K562 (cell line): ENCODE measurements at regions not wholly inside any gene's neighbourhood (a gene's known extent, or its start where the extent isn't known, plus 50 kb on each side); places are given as distances from the start of the nearest gene placed in this dataset.

Experiments used
- ATAC-seq: fragments of 200-7000 bp; cut with Tn5 transposase; 3 replicates; pipeline ENCODE4 v1.9.1; 2020; ENCODE audit warnings: moderate library complexity
- BruUV-seq: library from RNA; stranded (reverse); fragments of 400-500 nt; replicated peaks from 2 replicates; lab custom pipeline; 2021; lab: Mats Ljungman, UMichigan
- CTCF ChIA-PET: fragments of 300-600 bp; formaldehyde crosslinking; extraction: SDS; loops from one replicate; lab custom pipeline; 2021; ENCODE audit warnings: low intra/inter-chr PET ratio; lab: Yijun Ruan, JAX
- POLR2A ChIA-PET: fragments of 300-600, 350-650 bp; sonication (Branson Sonifier 250); formaldehyde crosslinking; extraction: SDS; loops from one replicate; lab custom pipeline; 2021; ENCODE audit warnings: antibody characterized with exemption, inconsistent platforms; lab: Yijun Ruan, JAX
- DNase-seq, 4 experiments: peaks; one replicate each; pipeline versions ENCODE4 v3.0.0 to v3.0.0-alpha.2; 2011 to 2018; ENCODE audit warnings: low spot score in 3 of 4, mixed read lengths in 3 of 4; ENCODE audit errors: extremely low read depth in 1 of 4
- FAIRE-seq: peaks from 2 replicates; lab custom pipeline; 2011; peaks lifted over from hg19 to GRCh38; lab: Jason Lieb, UNC
- H2AFZ ChIP-seq: 2 replicates; pipeline ENCODE4 v1.6.0; 2011; ENCODE audit warnings: low read depth, low read length, control low read depth, inconsistent platforms
- H3K27ac ChIP-seq: fragments of 200-600 bp; 3 replicates; pipeline ENCODE4 v1.8.0; 2011; ENCODE audit warnings: low read depth, mild to moderate bottlenecking, control low read depth, inconsistent platforms, low read length, moderate library complexity, mixed read lengths; ENCODE audit errors: extremely low read depth
- H3K27me3 ChIP-seq, 2 experiments: fragments of 300-600 bp in 1 of 2; 2 replicates in 1 of 2; 3 replicates in 1 of 2; pipeline versions ENCODE4 v1.6.0 to v1.8.0; 2011; ENCODE audit warnings: inconsistent platforms in 2 of 2, low read length in 2 of 2, mild to moderate bottlenecking in 1 of 2, mixed read lengths in 1 of 2, moderate library complexity in 1 of 2; ENCODE audit not compliant: control insufficient read depth in 2 of 2, insufficient read depth in 2 of 2
- H3K36me3 ChIP-seq: fragments of 300-600 bp; 3 replicates; pipeline ENCODE4 v1.8.0; 2011; ENCODE audit warnings: mild to moderate bottlenecking, low read length, inconsistent platforms; ENCODE audit not compliant: control insufficient read depth, insufficient read depth
- H3K4me1 ChIP-seq, 2 experiments: fragments of 200-600 bp in 1 of 2; replicated peaks in 1 of 2; 2 replicates in 1 of 2; 3 replicates in 1 of 2; pipeline versions ENCODE4 v1.5.1 to v1.8.0; 2011; ENCODE audit warnings: inconsistent platforms in 2 of 2, low read length in 2 of 2, mild to moderate bottlenecking in 1 of 2, mixed read lengths in 1 of 2, moderate library complexity in 1 of 2; ENCODE audit not compliant: control insufficient read depth in 2 of 2, insufficient read depth in 2 of 2
- H3K4me2 ChIP-seq: 2 replicates; pipeline ENCODE4 v1.6.1; 2011; ENCODE audit warnings: low read length, control low read depth, inconsistent platforms, mixed read lengths; ENCODE audit not compliant: insufficient read depth
- H3K4me3 ChIP-seq: fragments of 200-600 bp; sonication (generic), shearing (Covaris generic); 2 replicates; pipeline ENCODE4 v1.5.1; 2016; ENCODE audit warnings: control low read depth, inconsistent platforms
- H3K79me2 ChIP-seq: fragments of 200-600 bp; 3 replicates; pipeline ENCODE4 v1.8.0; 2011; ENCODE audit warnings: low read length, inconsistent platforms; ENCODE audit not compliant: control insufficient read depth, insufficient read depth
- H3K9ac ChIP-seq, 2 experiments: 2 replicates each; pipeline versions ENCODE4 v1.6.0 to v1.6.1; 2011; ENCODE audit warnings: low read depth in 2 of 2, low read length in 2 of 2, control low read depth in 1 of 2, inconsistent platforms in 1 of 2, mild to moderate bottlenecking in 1 of 2, mixed read lengths in 1 of 2; ENCODE audit not compliant: insufficient read depth in 1 of 2
- H3K9me1 ChIP-seq: one replicate; pipeline ENCODE4 v1.6.0; 2011; ENCODE audit warnings: inconsistent platforms, mild to moderate bottlenecking, low read length, moderate library complexity; ENCODE audit not compliant: control insufficient read depth, insufficient read depth
- H3K9me3 ChIP-seq: replicated peaks from 2 replicates; pipeline ENCODE4 v1.5.1; 2011; ENCODE audit warnings: low read depth, low read length, inconsistent platforms; ENCODE audit not compliant: control insufficient read depth, insufficient read depth
- H4K20me1 ChIP-seq: replicated peaks from 2 replicates; pipeline ENCODE4 v1.6.1; 2011; ENCODE audit warnings: low read length, inconsistent platforms, mixed read lengths; ENCODE audit not compliant: control insufficient read depth, insufficient read depth
- CAMTA2 ChIP-seq: fragments of 250-450 bp; sonication (Bioruptor Pico); conservative IDR thresholded peaks from 2 replicates; pipeline ENCODE4 v1.5.1; 2022
- FOXA1 ChIP-seq: fragments of 450-650 bp; IDR thresholded peaks from 2 replicates; pipeline ENCODE4 v1.6.1; 2016; ENCODE audit warnings: mild to moderate bottlenecking, borderline replicate concordance
- PHF20 ChIP-seq: fragments of 450-650 bp; IDR thresholded peaks from 2 replicates; pipeline ENCODE4 v1.6.1; 2018; ENCODE audit not compliant: partially characterized antibody
- PYGO2 ChIP-seq: fragments of 450-650 bp; IDR thresholded peaks from 2 replicates; pipeline ENCODE4 v1.6.1; 2016; ENCODE audit warnings: mild to moderate bottlenecking, missing genetic modification characterization, moderate library complexity, missing compliant biosample characterization
- RB1 ChIP-seq: fragments of 450-650 bp; IDR thresholded peaks from 2 replicates; pipeline ENCODE4 v1.6.1; 2017; ENCODE audit warnings: low read depth, mild to moderate bottlenecking
- SIRT6 ChIP-seq: IDR thresholded peaks from one replicate; pipeline ENCODE4 v1.6.1; 2012; ENCODE audit warnings: low read depth, mild to moderate bottlenecking, control low read depth, inconsistent platforms, low read length, moderate library complexity
- THAP7 ChIP-seq: fragments of 250-450 bp; sonication (Bioruptor Pico); IDR thresholded peaks from 2 replicates; pipeline ENCODE4 v1.5.0; 2021
- ZNF407 ChIP-seq: fragments of 450-650 bp; IDR thresholded peaks from 2 replicates; pipeline ENCODE4 v1.6.1; 2016; ENCODE audit warnings: low read depth
- WGBS: fragments of 100-300 bp; shearing (Covaris generic); methylation state at CpG from one replicate; pipeline ENCODE4 v1.1.6; 2016; ENCODE audit warnings: low coverage, mixed read lengths; ENCODE audit not compliant: insufficient coverage; ENCODE audit errors: missing lambda C conversion rate; 5-methylcytosine and 5-hydroxymethylcytosine counted together
- in situ Hi-C: fragments of 300-500 bp; cut with MboI; formaldehyde crosslinking; loops from 4 replicates; pipeline ENCODE4 v1.15.0; 2018; ENCODE audit warnings: inconsistent platforms, mixed read lengths
- intact Hi-C: fragments of 100-400 bp; cut with micrococcal nuclease; formaldehyde crosslinking; loops from 2 replicates; pipeline ENCODE4 v1.14.2; 2022

- DNase-seq (no peak), ATAC-seq (no peak), FAIRE-seq (no peak)
- no peak overlapping the region for H3K27ac ChIP-seq
- H3K36me3 ChIP-seq = no peaks in the 10 kb centered on the region
- 0% methylated on average over 1 of the region's 1 CpG for WGBS
- in situ Hi-C loops = no loop called here
- no peaks in the 10 kb centered on the region for H3K4me1 ChIP-seq
- H4K20me1 ChIP-seq = no peaks in the 10 kb centered on the region
- BruUV-seq = no TSS peak
- H2AFZ ChIP-seq = no peak overlapping the region
- H3K4me2 ChIP-seq = no peak overlapping the region
- ChIA-PET CTCF (no interaction called here), POLR2A (no interaction called here)
- H3K9me3 ChIP-seq = no peaks in the 10 kb centered on the region; the same call in 1 of the 2 replicates
- TF ChIP-seq FOXA1 = no peak
- no peak for TF ChIP-seq CAMTA2
- TF ChIP-seq SIRT6 = no peak
- intact Hi-C loops = no loop called here
- no peak overlapping the region for H3K4me3 ChIP-seq
- no peaks in the 10 kb centered on the region for H3K27me3 ChIP-seq
- no peak overlapping the region for H3K9ac ChIP-seq
- H3K79me2 ChIP-seq = no peaks in the 10 kb centered on the region
- H3K9me1 ChIP-seq = no peaks in the 10 kb centered on the region
Measured at GRCh38 chr5:8824371-8824770, 721.5 kb downstream of the SEMA5A start.

GRCh38 chr5:8825139-8825757 is 720.6 kb downstream of the SEMA5A start:
- Histone ChIP-seq H3K79me2 (no peaks in the 10 kb centered on the region), H3K9me1 (no peaks in the 10 kb centered on the region), H3K4me1 (no peaks in the 10 kb centered on the region), H3K4me3 (no peak overlapping the region), H3K4me2 (no peak overlapping the region), H4K20me1 (no peaks in the 10 kb centered on the region), H3K9ac (no peak overlapping the region), H3K9me3 (no peaks in the 10 kb centered on the region; the same call in 1 of the 2 replicates), H3K27me3 (no peaks in the 10 kb centered on the region), H3K36me3 (no peaks in the 10 kb centered on the region), H2AFZ (no peak overlapping the region), H3K27ac (no peak overlapping the region)
- no TSS peak for BruUV-seq
- TF ChIP-seq RB1 = no peak
- no peak for TF ChIP-seq THAP7 (CRISPR knock-in tag)
- no peak for TF ChIP-seq PHF20
- no peak for TF ChIP-seq PYGO2 (tag)
- no peak for TF ChIP-seq ZNF407
- WGBS = 0% methylated on average over 4 of the region's 4 CpGs
- intact Hi-C loops (no loop called here), in situ Hi-C loops (no loop called here)
- POLR2A ChIA-PET = no interaction called here
- no peak for DNase-seq
- ATAC-seq = no peak
- CTCF ChIA-PET = no interaction called here
- FAIRE-seq = no peak
